ENCODE measurements at regions not wholly inside any gene's neighbourhood (a gene's known extent, or its start where the extent isn't known, plus 50 kb on each side); places are given as distances from the start of the nearest gene placed in this dataset.
A peak's percentile ranks its signal among the peaks of the same experiment; 100 is the strongest.

GRCh38 chr7:41910940-41911600 is 208.2 kb upstream of the INHBA start:
- DNase-seq: no peak

- DNase-seq: no peak
These were observed 204.6 kb upstream of the INHBA start for GRCh38 chr7:41907444-41907843.

GRCh38 chr7:41900532-41900931 is 197.6 kb upstream of the INHBA start:
- DNase-seq: no peak

- no peak for DNase-seq
These were observed 197.0 kb upstream of the INHBA start for GRCh38 chr7:41899823-41900433.

- no peak for DNase-seq
These were observed 190.8 kb upstream of the INHBA start for GRCh38 chr7:41893656-41894055.

GRCh38 chr7:41892356-41893100 is 189.6 kb upstream of the INHBA start:
- no peak for DNase-seq

- DNase-seq: no peak
These were observed 189.1 kb upstream of the INHBA start for GRCh38 chr7:41891950-41892349.

GRCh38 chr7:41890631-41891274 is 187.9 kb upstream of the INHBA start:
- DNase-seq: peak; percentile 60

- DNase-seq: no peak
These were observed 186.6 kb upstream of the INHBA start for GRCh38 chr7:41889472-41889871.

- no peak for DNase-seq
These were observed 186.2 kb upstream of the INHBA start for GRCh38 chr7:41889040-41889439.

GRCh38 chr7:41887416-41887815 is 184.5 kb upstream of the INHBA start:
- DNase-seq: no peak

- peak; percentile 82 for DNase-seq
These were observed 184.0 kb upstream of the INHBA start for GRCh38 chr7:41886901-41887311.

GRCh38 chr7:41886262-41886900 is 183.5 kb upstream of the INHBA start:
- DNase-seq: peak; percentile 85

- no peak for DNase-seq
These were observed 182.9 kb upstream of the INHBA start for GRCh38 chr7:41885748-41886147.

GRCh38 chr7:41885078-41885477 is 182.2 kb upstream of the INHBA start:
- no peak for DNase-seq

GRCh38 chr7:41882745-41883420 is 180.0 kb upstream of the INHBA start:
- no peak for DNase-seq

GRCh38 chr7:41882256-41882655 is 179.4 kb upstream of the INHBA start:
- DNase-seq: no peak

- peak; percentile 64 for DNase-seq
These were observed 178.6 kb upstream of the INHBA start for GRCh38 chr7:41881331-41882130.

GRCh38 chr7:41880107-41880506 is 177.2 kb upstream of the INHBA start:
- no peak for DNase-seq

- DNase-seq: no peak
These were observed 176.5 kb upstream of the INHBA start for GRCh38 chr7:41879403-41879802.

Data from femur (tissue), 1 donor.